ENCODE measurements at regions not wholly inside any gene's neighbourhood (a gene's known extent, or its start where the extent isn't known, plus 50 kb on each side); places are given as distances from the start of the nearest gene placed in this dataset.
A peak's percentile ranks its signal among the peaks of the same experiment; 100 is the strongest.

GRCh38 chr12:75960086-75960910 lies 71.3 kb downstream of the PHLDA1 start (continued):
- TF ChIP-seq REST (IDR thresholded peaks at IDR 0.05; ENCODE audit: borderline replicate concordance) (0 out of 2 replicates have a peak, but pooled peaks have one; percentile 37), REST (CRISPR knock-in tag; IDR thresholded peaks at IDR 0.05; ENCODE audit: low read depth) (no peak)
